Lung (tissue), 11 donors: ENCODE measurements at regions not wholly inside any gene's neighbourhood (a gene's known extent, or its start where the extent isn't known, plus 50 kb on each side); places are given as distances from the start of the nearest gene placed in this dataset.

Experiments
- ATAC-seq: fragments of 200-7000 bp; cut with Tn5 transposase; one replicate; pipeline ENCODE4 v1.9.1; 2020; ENCODE audit warnings: moderate number of reproducible peaks; ENCODE audit not compliant: insufficient read depth, low FRiP score
- DNase-seq, 3 donors: peaks; one replicate each; pipeline ENCODE4 v3.0.0-alpha.2; 2013 to 2017
- H3K27ac ChIP-seq, 2 donors: one replicate each; pipeline ENCODE4 v1.5.1; 2013; ENCODE audit warnings: mild to moderate bottlenecking in 2 of 2, moderate library complexity in 2 of 2, control low read depth in 1 of 2, inconsistent platforms in 1 of 2, low read depth in 1 of 2, low read length in 1 of 2
- H3K27me3 ChIP-seq, 3 donors: one replicate each; pipeline ENCODE4 v1.5.1; 2013; ENCODE audit warnings: low read length in 2 of 3; ENCODE audit not compliant: control insufficient read depth in 3 of 3, insufficient read depth in 3 of 3
- H3K36me3 ChIP-seq, 4 donors: one replicate each; pipeline ENCODE4 v1.5.1; 2013; ENCODE audit warnings: low read length in 4 of 4, mild to moderate bottlenecking in 1 of 4, moderate library complexity in 1 of 4; ENCODE audit not compliant: control insufficient read depth in 4 of 4, insufficient read depth in 4 of 4
- H3K4me1 ChIP-seq, 5 donors: one replicate each; pipeline ENCODE4 v1.5.1; 2013; ENCODE audit warnings: low read length in 5 of 5, mild to moderate bottlenecking in 2 of 5, moderate library complexity in 1 of 5; ENCODE audit not compliant: control insufficient read depth in 5 of 5, insufficient read depth in 5 of 5
- H3K4me3 ChIP-seq: one replicate; pipeline ENCODE4 v1.5.1; 2013; ENCODE audit warnings: mild to moderate bottlenecking, control low read depth, moderate library complexity
- H3K9ac ChIP-seq, 2 donors: one replicate each; pipeline ENCODE4 v1.5.1; 2013; ENCODE audit warnings: low read length in 2 of 2, control low read depth in 1 of 2; ENCODE audit not compliant: insufficient read depth in 1 of 2
- H3K9me3 ChIP-seq, 4 donors: one replicate each; pipeline ENCODE4 v1.5.1; 2013; ENCODE audit warnings: low read length in 3 of 4, mild to moderate bottlenecking in 1 of 4, moderate library complexity in 1 of 4; ENCODE audit not compliant: control insufficient read depth in 4 of 4, insufficient read depth in 3 of 4
- WGBS, 2 donors: extraction: QIAGEN DNeasy Blood & Tissue Kit; methylation state at CpG; one replicate each; pipeline ENCODE4 v1.1.7; 2013; 5-methylcytosine and 5-hydroxymethylcytosine counted together
- TF ChIP-seq, protein P1 (sequence below): IDR thresholded peaks from 2 replicates; pipeline ENCODE4 v1.5.1; 2012; ENCODE audit warnings: mild to moderate bottlenecking; ENCODE audit errors: control extremely low read depth, extremely low read depth
- donor health status: control.
- donor health status: control.
- donor health status: Bipolar disorder and iron deficiency.
- donor health status: healthy.
- donor health status: DM: yes; HTN: yes; CAD: no.

DNA sequence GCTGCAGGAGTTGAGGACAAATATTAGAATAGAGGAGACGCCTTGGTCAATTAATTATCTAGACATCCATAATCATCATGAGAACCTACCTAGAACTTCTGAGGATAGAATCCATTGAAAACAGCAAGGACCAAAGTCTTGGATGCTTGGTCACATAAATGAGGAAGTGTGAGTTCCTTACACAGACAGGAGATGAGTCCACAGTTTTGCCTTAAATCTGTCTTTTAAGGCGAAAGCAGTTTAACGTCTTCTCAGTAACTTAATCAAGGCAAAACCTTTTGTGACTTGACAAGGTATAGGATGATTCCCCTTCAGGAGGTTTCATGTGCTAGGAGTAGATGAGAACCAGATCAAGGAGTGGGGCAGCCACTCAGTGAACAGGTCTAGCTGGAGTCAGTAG is 1783.2 kb upstream of the CELF4 start:
- WGBS, 2 donors = 69 to 79% methylated on average over 3 of the region's 3 CpGs
- H3K27ac ChIP-seq = no peak overlapping the region
- no peaks in the 10 kb centered on the region for H3K9me3 ChIP-seq
- TF ChIP-seq, protein P1, sequence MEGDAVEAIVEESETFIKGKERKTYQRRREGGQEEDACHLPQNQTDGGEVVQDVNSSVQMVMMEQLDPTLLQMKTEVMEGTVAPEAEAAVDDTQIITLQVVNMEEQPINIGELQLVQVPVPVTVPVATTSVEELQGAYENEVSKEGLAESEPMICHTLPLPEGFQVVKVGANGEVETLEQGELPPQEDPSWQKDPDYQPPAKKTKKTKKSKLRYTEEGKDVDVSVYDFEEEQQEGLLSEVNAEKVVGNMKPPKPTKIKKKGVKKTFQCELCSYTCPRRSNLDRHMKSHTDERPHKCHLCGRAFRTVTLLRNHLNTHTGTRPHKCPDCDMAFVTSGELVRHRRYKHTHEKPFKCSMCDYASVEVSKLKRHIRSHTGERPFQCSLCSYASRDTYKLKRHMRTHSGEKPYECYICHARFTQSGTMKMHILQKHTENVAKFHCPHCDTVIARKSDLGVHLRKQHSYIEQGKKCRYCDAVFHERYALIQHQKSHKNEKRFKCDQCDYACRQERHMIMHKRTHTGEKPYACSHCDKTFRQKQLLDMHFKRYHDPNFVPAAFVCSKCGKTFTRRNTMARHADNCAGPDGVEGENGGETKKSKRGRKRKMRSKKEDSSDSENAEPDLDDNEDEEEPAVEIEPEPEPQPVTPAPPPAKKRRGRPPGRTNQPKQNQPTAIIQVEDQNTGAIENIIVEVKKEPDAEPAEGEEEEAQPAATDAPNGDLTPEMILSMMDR = no peak
- H3K36me3 ChIP-seq = no peaks in the 10 kb centered on the region
- DNase-seq = no peak
- no peaks in the 10 kb centered on the region for H3K27me3 ChIP-seq
- no peak overlapping the region for H3K9ac ChIP-seq
- H3K4me3 ChIP-seq = no peak overlapping the region
- ATAC-seq = no peak
- peaks cover 0 to 7% (median 0%) of the 10 kb centered on the region in 5 donors for H3K4me1 ChIP-seq

- H3K9me3 ChIP-seq = no peaks in the 10 kb centered on the region
- TF ChIP-seq, protein P1 = no peak
- 81 to 93% methylated on average over 5 of the region's 5 CpGs for WGBS, 2 donors
- no peaks in the 10 kb centered on the region for H3K27me3 ChIP-seq
- no peak overlapping the region for H3K9ac ChIP-seq
- H3K27ac ChIP-seq = no peak overlapping the region
- no peak for DNase-seq
- no peak overlapping the region for H3K4me3 ChIP-seq
- peaks cover 0 to 7% (median 0%) of the 10 kb centered on the region in 5 donors for H3K4me1 ChIP-seq
- H3K36me3 ChIP-seq = no peaks in the 10 kb centered on the region
- ATAC-seq = no peak
Observed at GRCh38 chr18:39347701-39348100, 1782.1 kb upstream of the CELF4 start.

GRCh38 chr18:39346916-39347315 is 1781.3 kb upstream of the CELF4 start:
- TF ChIP-seq, protein P1 = no peak
- DNase-seq (no peak), ATAC-seq (no peak)
- no peaks in the 10 kb centered on the region for H3K27me3 ChIP-seq
- peaks cover 0 to 7% (median 0%) of the 10 kb centered on the region in 5 donors for H3K4me1 ChIP-seq
- H3K4me3 ChIP-seq = no peak overlapping the region
- H3K27ac ChIP-seq = no peak overlapping the region
- H3K36me3 ChIP-seq = no peaks in the 10 kb centered on the region
- WGBS, 2 donors = 93 to 100% methylated on average over 1 of the region's 1 CpG
- no peaks in the 10 kb centered on the region for H3K9me3 ChIP-seq
- H3K9ac ChIP-seq = no peak overlapping the region

- Histone ChIP-seq H3K9me3 (no peaks in the 10 kb centered on the region), H3K4me1 (peaks cover 0 to 7% (median 0%) of the 10 kb centered on the region in 5 donors), H3K27ac (no peak overlapping the region), H3K9ac (no peak overlapping the region), H3K4me3 (no peak overlapping the region), H3K36me3 (no peaks in the 10 kb centered on the region), H3K27me3 (no peaks in the 10 kb centered on the region)
- ATAC-seq = no peak
- 83 to 91% methylated on average over 2 of the region's 2 CpGs for WGBS, 2 donors
- DNase-seq = peak in 2 of 3 donors; percentile 73 to 77
- TF ChIP-seq, protein P1 = no peak
Observed at GRCh38 chr18:39345321-39345720, 1779.7 kb upstream of the CELF4 start.
